Stimulated activated naive B cell treated with anti-CD40 and anti-IgM and Interleukin-4, amounts not matched to agents 10 μg/mL and 1 μg/mL and 100 μg/mL, for 72 hours (primary cell): ENCODE measurements at regions not wholly inside any gene's neighbourhood (a gene's known extent, or its start where the extent isn't known, plus 50 kb on each side); places are given as distances from the start of the nearest gene placed in this dataset.

Experiments
- ATAC-seq, 2 donors: fragments of 150-1000 bp; cut with Tn5 transposase; replicated peaks; 2 replicates each; pipeline ENCODE4 v1.10.0; 2021; ENCODE audit warnings: moderate library complexity in 1 of 2
- DNase-seq: peaks from one replicate; pipeline ENCODE4 v3.0.0; 2021
- H3K27ac Mint-ChIP-seq: one replicate; pipeline ENCODE4 v1.8.0; 2022; ENCODE audit warnings: mild to moderate bottlenecking, mixed read lengths
- H3K27me3 Mint-ChIP-seq, 2 donors: one replicate each; pipeline ENCODE4 v1.8.0; 2022; ENCODE audit warnings: mixed read lengths in 2 of 2
- H3K36me3 Mint-ChIP-seq, 2 donors: one replicate each; pipeline ENCODE4 v1.8.0; 2022; ENCODE audit warnings: mixed read lengths in 2 of 2, mild to moderate bottlenecking in 1 of 2
- H3K4me1 Mint-ChIP-seq, 2 donors: one replicate each; pipeline ENCODE4 v1.8.0; 2022; ENCODE audit warnings: mixed read lengths in 2 of 2, mild to moderate bottlenecking in 1 of 2
- H3K4me3 Mint-ChIP-seq, 2 donors: one replicate each; pipeline ENCODE4 v1.8.0; 2022; ENCODE audit warnings: mild to moderate bottlenecking in 2 of 2, mixed read lengths in 2 of 2, moderate library complexity in 1 of 2
- H3K9me3 Mint-ChIP-seq, 2 donors: one replicate each; pipeline ENCODE4 v1.8.0; 2022; ENCODE audit warnings: mixed read lengths in 2 of 2, mild to moderate bottlenecking in 1 of 2

DNA sequence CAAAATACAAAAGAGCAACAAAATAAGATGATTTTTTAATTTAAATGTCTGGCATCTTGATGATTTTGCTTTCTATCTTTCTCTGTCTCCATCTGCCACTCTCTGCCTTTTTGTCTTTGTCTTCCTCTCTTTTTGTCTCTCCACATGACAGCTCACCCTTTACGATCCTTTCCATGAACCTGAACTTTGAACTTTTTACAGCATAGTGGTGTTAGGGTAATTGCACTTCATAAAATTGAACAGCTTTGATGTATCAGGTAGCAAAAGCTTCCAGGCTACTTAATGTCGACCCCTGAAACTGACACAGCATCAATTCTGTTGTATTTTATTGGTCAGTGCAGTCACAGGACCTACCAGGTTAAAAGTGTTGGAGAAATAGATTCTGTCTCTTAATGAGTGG, 1517.0 kb downstream of the ADGRL3 start:
- ATAC-seq = no peak
- Mint-ChIP-seq H3K4me1 (no peaks in the 10 kb centered on the region), H3K36me3 (no peaks in the 10 kb centered on the region), H3K27me3 (no peaks in the 10 kb centered on the region), H3K9me3 (no peaks in the 10 kb centered on the region), H3K4me3 (no peak overlapping the region), H3K27ac (no peak overlapping the region)
- no peak for DNase-seq

DNA sequence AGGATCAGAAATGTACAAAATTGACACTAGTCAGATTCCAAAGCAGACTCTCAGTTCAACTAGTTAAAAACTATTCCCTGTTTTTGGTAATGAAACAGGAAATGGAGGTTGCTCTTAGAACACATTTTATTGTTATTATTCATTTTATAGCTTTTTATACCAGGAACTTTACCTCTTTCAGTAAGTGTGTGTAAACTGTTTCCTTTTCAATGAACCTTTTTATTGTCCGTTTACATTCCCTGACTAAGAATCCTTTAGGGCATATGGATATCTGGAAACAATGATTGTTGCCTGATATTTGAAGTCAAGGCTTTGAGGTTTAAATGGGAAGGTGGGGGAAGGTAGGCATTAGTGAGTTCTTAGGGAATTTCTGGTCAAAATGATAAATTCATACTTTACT, 1511.4 kb downstream of the ADGRL3 start:
- no peaks in the 10 kb centered on the region for H3K36me3 Mint-ChIP-seq
- no peaks in the 10 kb centered on the region for H3K27me3 Mint-ChIP-seq
- no peak overlapping the region for H3K27ac Mint-ChIP-seq
- DNase-seq (no peak), ATAC-seq (no peak)
- H3K4me3 Mint-ChIP-seq = no peak overlapping the region
- H3K4me1 Mint-ChIP-seq = no peaks in the 10 kb centered on the region
- H3K9me3 Mint-ChIP-seq = peaks cover 0 to 1% of the 10 kb centered on the region in 2 donors

DNA sequence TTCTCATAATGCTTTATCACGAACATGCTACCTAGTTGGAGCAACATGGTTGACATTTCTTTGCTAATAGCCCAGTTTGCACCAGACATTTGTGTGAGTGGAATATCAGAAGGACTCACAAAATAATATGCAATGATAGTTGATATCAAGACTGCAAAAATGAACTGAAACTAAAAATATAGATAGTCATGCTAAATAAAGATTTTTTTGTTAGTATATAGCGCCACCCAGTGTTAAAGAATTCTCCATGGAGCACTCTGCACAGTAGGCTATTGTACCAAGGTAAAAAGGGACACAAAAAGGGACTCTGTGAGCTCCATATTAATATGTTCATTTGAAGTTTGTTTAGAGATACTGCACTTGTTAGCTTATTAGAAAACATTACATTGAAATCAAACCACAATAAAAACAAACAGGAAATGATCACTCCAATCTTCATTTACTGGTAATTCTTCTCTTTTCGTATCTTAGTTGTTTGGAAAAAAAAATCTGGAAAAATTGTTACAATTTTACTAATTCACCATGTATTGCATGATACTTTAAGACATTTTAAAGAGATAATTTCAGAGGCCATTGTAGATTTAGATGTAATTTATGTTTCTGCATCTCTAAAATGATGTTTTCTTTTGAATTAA, 1509.6 kb downstream of the ADGRL3 start:
- Mint-ChIP-seq H3K4me3 (no peak overlapping the region), H3K27ac (no peak overlapping the region), H3K27me3 (no peaks in the 10 kb centered on the region), H3K4me1 (no peaks in the 10 kb centered on the region), H3K9me3 (peaks cover 0 to 1% of the 10 kb centered on the region in 2 donors), H3K36me3 (no peaks in the 10 kb centered on the region)
- DNase-seq (no peak), ATAC-seq (peak; percentile 59 to 60)

DNA sequence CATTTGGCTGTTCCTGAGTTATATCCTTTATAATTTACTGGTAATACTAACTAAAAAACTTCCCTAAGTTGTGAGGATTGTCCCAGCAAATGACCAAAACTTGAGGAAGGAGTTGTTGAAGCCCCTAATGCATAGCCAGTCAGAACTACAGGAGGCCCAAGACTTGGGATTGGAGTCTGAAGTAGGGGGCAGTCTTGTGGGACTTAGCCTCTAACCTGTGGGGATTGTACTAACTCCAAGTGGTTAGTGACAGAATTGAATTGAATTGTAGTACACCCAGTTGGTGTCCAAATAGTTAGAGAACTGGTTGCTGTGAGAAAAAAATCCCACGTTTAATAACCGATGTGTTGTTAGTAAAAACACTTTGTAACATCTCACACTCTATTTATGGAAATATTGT, 1506.3 kb downstream of the ADGRL3 start:
- Mint-ChIP-seq H3K4me3 (no peak overlapping the region), H3K36me3 (no peaks in the 10 kb centered on the region), H3K27ac (no peak overlapping the region), H3K27me3 (no peaks in the 10 kb centered on the region), H3K9me3 (peaks cover 0 to 1% of the 10 kb centered on the region in 2 donors), H3K4me1 (no peaks in the 10 kb centered on the region)
- ATAC-seq (no peak), DNase-seq (no peak)

DNA sequence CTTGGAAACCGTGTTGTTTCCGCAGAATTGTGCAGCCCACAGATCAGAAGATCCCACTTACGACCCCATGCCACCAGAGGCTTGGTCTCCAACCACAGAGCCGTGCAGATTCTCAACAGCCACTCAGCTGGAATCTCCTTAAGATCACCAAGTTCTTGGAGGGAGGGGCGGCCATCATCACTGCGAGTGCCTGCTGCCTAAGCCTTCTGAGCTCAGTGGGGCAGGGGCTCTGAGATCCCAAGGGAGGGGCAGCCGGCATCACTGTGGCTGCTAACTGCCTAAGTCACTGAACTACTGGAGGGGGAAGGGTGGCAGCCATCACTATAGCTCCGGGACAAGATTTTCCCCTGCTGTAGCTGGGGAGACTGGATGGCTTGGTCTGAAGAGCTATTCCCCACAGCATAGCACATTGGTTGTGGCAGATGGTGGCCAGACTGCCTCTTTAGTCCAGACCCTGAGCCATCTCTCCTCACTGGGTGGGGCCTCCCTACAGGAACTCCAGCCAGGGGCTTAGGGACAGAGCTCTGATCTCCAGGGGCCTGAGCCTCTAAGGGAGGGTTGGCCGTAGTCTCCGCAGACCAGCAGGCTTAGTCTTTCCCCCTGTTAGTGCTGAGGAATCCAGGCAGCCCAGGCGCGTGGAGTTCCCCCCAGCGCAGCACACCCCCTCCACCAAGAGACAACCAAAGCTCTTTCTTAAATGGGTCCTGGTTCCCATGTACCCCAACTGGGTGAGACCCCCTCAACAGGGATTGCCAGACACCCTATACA, 1483.9 kb downstream of the ADGRL3 start:
- H3K4me1 Mint-ChIP-seq = no peaks in the 10 kb centered on the region

DNA sequence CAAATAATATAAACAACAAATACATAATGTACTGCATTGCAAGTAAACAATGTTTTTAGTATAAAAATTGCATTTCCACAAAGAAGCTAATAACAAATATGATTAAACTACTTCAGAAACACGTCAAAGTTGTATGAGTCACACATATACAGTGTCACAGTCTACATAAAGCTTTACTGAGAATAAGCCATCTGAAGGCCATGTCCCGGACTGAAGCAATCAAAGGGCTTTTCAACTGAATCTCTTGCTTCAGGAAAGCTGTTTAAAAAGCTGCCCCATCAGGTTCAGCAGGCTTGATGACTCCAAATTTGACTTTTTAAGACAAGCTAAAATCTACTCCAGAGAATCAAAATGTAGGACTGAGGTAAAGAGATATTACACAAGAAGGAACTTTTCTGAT, 1476.8 kb downstream of the ADGRL3 start:
- Mint-ChIP-seq H3K4me1 (no peaks in the 10 kb centered on the region), H3K27me3 (no peaks in the 10 kb centered on the region), H3K36me3 (no peaks in the 10 kb centered on the region), H3K4me3 (no peak overlapping the region), H3K9me3 (peaks cover 4 to 9% of the 10 kb centered on the region in 2 donors), H3K27ac (no peak overlapping the region)
- no peak for DNase-seq
- no peak for ATAC-seq

More for the DNA sequence above, 1483.9 kb downstream of the ADGRL3 start:
- DNase-seq = no peak
- ATAC-seq = no peak
- peaks cover 0 to 3% of the 10 kb centered on the region in 2 donors for H3K9me3 Mint-ChIP-seq
- H3K4me3 Mint-ChIP-seq = no peak overlapping the region
- no peak overlapping the region for H3K27ac Mint-ChIP-seq
- H3K27me3 Mint-ChIP-seq = no peaks in the 10 kb centered on the region
- H3K36me3 Mint-ChIP-seq = no peaks in the 10 kb centered on the region

DNA sequence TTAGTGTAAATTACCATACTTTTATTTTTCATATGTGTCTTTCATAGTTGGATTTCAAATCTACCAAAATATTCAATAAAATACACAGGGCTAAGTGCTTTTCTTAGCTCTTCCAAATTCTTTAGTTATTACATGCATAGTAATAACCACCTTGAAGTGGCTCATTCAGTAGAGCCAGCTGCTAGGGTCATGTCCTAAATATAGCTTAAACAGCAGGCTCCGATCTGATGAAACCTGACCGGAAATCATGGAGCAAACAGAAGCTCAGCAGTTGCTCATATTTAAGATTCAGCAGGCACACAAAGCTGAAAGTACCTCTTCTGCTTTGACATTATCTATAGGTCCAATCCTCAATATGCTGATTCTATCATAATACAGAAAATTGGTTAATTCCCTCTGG, 1470.4 kb downstream of the ADGRL3 start:
- no peaks in the 10 kb centered on the region for H3K36me3 Mint-ChIP-seq
- H3K9me3 Mint-ChIP-seq = peaks cover 0 to 2% of the 10 kb centered on the region in 2 donors
- no peak overlapping the region for H3K4me3 Mint-ChIP-seq
- H3K27ac Mint-ChIP-seq = no peak overlapping the region
- H3K27me3 Mint-ChIP-seq = no peaks in the 10 kb centered on the region
- no peaks in the 10 kb centered on the region for H3K4me1 Mint-ChIP-seq
- ATAC-seq (no peak), DNase-seq (no peak)

DNA sequence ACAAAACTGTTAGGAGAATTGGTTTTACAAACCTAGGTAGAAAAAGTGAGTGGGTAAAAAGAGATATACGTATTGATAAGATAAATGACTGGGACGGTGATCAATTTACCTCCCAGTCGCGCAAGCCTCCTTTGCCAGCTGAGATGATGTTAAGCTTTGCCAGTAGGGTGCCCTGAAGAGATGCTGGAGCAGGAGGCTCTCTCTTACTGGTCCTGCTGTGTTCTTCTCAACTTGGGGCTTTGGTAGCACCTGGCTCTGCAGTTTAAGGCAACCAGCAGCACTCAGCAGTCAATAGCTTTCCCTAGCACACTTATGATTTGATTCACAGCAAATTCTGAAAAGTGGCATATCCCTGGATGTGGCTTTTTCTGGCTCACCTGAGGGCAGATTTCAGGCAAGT, 1461.7 kb downstream of the ADGRL3 start:
- no peaks in the 10 kb centered on the region for H3K4me1 Mint-ChIP-seq
- no peak overlapping the region for H3K27ac Mint-ChIP-seq
- no peaks in the 10 kb centered on the region for H3K27me3 Mint-ChIP-seq
- DNase-seq (no peak), ATAC-seq (no peak)
- H3K4me3 Mint-ChIP-seq = no peak overlapping the region
- no peaks in the 10 kb centered on the region for H3K36me3 Mint-ChIP-seq
- H3K9me3 Mint-ChIP-seq = peaks cover 0 to 1% of the 10 kb centered on the region in 2 donors

DNA sequence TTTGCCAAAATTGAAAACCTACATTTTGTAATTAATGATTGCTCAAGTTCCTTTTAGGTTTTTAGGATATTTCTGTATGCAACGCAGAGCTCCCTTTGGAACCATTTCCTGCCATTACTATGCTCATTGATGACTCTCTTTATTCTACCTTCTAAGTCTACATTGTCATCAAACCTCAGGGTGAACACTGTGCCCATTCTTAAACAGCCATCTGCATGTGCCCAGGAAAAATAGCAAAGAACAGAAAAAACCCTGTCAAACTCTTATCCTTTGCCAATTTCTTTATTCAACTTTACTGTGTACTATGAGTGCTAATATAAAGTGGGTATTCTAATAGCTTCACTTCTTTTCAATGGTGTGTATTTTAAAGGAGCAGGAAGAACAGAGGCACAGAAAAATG, 1455.9 kb downstream of the ADGRL3 start:
- H3K9me3 Mint-ChIP-seq = peaks cover 0 to 3% of the 10 kb centered on the region in 2 donors
- no peak overlapping the region for H3K4me3 Mint-ChIP-seq
- H3K4me1 Mint-ChIP-seq = no peaks in the 10 kb centered on the region
- H3K36me3 Mint-ChIP-seq = no peaks in the 10 kb centered on the region
- no peaks in the 10 kb centered on the region for H3K27me3 Mint-ChIP-seq
- DNase-seq (no peak), ATAC-seq (no peak)
- H3K27ac Mint-ChIP-seq = no peak overlapping the region

DNA sequence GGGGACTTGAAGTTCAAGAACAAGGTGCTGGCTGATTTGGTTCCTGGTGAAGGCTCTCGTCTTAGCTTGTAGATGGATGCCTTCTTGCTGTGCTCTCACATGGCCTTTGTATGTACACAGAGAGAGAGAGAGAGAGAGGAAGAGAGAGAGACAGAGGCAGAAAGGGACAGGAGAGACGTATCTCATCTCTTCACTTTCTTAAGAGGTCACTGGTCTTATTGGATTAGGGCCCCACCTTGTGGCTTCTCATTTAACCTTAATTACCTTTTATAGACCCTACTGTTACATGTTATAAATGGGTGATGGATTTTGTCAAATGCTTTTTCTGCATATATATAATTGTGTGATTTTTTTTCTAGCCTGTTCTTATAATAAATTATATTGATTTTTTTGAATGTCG, 1444.2 kb downstream of the ADGRL3 start:
- no peak for DNase-seq
- Mint-ChIP-seq H3K36me3 (no peaks in the 10 kb centered on the region), H3K27ac (no peak overlapping the region), H3K4me1 (no peaks in the 10 kb centered on the region), H3K4me3 (no peak overlapping the region), H3K9me3 (peaks cover 0 to 4% of the 10 kb centered on the region in 2 donors), H3K27me3 (no peaks in the 10 kb centered on the region)
- peak in 1 of 2 donors; percentile 52 for ATAC-seq

DNA sequence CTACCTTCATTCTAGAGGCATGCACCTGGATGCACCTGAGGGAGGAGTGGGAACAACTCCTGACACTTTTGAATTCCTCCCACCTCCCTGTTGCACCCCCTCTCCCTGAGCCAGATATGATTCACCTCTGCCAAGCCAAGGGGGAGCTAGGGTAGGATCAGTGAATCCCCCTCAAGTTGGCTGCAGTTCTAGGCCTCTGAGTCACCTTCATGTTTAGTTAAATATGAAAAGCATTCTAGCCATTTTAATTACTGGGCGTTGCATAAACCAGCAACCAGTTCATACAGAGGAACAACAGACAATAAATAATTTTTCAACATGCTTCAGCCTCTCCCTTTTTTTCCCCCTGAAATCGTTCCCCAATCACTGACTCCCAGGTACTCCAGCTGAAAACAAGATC, 1440.2 kb downstream of the ADGRL3 start:
- no peak overlapping the region for H3K4me3 Mint-ChIP-seq
- no peak for DNase-seq
- no peaks in the 10 kb centered on the region for H3K9me3 Mint-ChIP-seq
- no peak overlapping the region for H3K27ac Mint-ChIP-seq
- no peaks in the 10 kb centered on the region for H3K36me3 Mint-ChIP-seq
- H3K4me1 Mint-ChIP-seq = no peaks in the 10 kb centered on the region
- no peak for ATAC-seq
- H3K27me3 Mint-ChIP-seq = no peaks in the 10 kb centered on the region

DNA sequence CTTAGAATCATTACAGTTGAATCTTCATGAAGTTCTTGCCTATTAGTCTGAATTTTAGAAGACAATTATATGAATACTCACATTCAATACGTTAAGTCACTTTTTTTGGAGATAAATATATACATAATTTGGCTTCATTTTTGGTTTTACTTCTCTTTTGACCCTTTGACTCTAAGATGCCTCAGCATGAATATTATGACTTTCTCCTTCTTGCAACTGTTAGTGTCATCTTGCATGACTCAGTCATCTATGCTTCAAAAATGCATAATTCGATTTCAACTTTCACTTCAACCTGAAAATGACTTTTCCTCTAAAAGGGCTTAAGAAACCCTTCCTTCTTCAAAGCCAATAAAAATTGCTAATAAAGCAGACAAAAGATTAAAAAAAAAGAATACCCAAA, 1427.5 kb downstream of the ADGRL3 start:
- H3K27me3 Mint-ChIP-seq = no peaks in the 10 kb centered on the region
- H3K4me3 Mint-ChIP-seq = no peak overlapping the region
- H3K27ac Mint-ChIP-seq = no peak overlapping the region
- H3K4me1 Mint-ChIP-seq = no peaks in the 10 kb centered on the region
- ATAC-seq = no peak
- no peaks in the 10 kb centered on the region for H3K36me3 Mint-ChIP-seq
- DNase-seq = no peak
- peaks cover 4% of the 10 kb centered on the region in 2 donors for H3K9me3 Mint-ChIP-seq

DNA sequence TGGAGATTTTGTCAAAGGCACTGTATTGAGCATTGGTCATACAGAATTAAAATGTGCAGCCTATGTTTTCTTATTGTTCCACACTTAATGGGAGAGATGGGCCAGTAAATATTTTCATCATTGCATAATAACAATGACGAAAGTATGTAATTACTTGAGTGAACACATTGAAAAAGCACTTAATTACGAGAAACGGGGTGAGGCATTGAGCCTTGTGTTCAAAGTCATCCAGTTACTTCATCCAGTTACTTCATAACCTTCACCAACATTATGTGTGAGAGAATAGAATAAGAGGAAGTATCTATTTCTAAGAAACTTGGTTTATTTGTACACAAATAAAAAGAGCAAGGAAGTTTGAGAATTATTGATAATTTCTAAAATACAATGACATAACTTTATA, 1427.0 kb downstream of the ADGRL3 start:
- no peaks in the 10 kb centered on the region for H3K36me3 Mint-ChIP-seq
- no peak for ATAC-seq
- no peak overlapping the region for H3K4me3 Mint-ChIP-seq
- no peak for DNase-seq
- H3K9me3 Mint-ChIP-seq = peaks cover 3 to 4% of the 10 kb centered on the region in 2 donors
- no peaks in the 10 kb centered on the region for H3K27me3 Mint-ChIP-seq
- H3K27ac Mint-ChIP-seq = no peak overlapping the region
- H3K4me1 Mint-ChIP-seq = no peaks in the 10 kb centered on the region

DNA sequence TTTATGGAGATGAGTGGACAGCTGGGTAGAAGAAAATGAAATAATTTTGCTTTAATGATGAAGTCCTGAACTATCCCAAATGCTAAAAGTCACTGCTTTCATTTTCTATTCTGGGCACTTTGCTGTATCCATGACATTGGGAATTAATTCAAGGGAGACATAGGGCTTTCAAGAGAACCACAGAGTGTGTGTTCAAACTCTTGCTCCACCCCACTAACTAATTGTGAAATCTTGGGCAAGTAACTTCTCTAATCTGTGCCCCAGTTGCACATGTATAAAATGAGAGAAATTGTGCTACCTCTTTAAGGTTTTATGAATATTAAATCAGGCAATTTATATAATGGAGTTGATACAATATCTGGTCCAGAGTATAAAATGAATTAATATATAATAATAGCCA, 1422.0 kb downstream of the ADGRL3 start:
- Mint-ChIP-seq H3K27me3 (no peaks in the 10 kb centered on the region), H3K36me3 (no peaks in the 10 kb centered on the region), H3K4me1 (no peaks in the 10 kb centered on the region), H3K4me3 (no peak overlapping the region), H3K9me3 (peaks cover 3 to 4% of the 10 kb centered on the region in 2 donors), H3K27ac (no peak overlapping the region)
- ATAC-seq (no peak), DNase-seq (no peak)

DNA sequence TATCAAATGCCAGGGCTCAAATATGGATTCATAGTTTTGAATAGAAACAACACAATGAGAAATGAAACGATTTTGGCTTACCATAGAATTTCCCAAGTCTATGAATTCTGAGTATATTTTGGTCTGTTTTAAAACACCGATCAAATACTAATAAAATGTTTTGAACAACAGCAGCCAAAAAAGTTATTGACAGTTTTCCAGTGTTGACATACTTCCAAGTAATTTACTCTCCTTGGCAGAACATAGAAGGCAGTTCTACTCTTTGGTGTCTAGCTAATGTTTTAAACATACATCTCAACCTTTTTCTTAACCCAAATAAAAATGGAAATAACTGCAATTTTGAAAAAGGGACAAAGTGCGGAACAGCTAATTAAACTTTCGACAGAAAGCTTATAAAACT, 1419.8 kb downstream of the ADGRL3 start:
- DNase-seq (no peak), ATAC-seq (no peak)
- H3K9me3 Mint-ChIP-seq = peaks cover 1 to 4% of the 10 kb centered on the region in 2 donors
- no peak overlapping the region for H3K4me3 Mint-ChIP-seq
- H3K4me1 Mint-ChIP-seq = no peaks in the 10 kb centered on the region
- H3K27me3 Mint-ChIP-seq = no peaks in the 10 kb centered on the region
- no peak overlapping the region for H3K27ac Mint-ChIP-seq
- no peaks in the 10 kb centered on the region for H3K36me3 Mint-ChIP-seq
